COLO668 (cell line): ENCODE measurements at regions not wholly inside any gene's neighbourhood (a gene's known extent, or its start where the extent isn't known, plus 50 kb on each side); places are given as distances from the start of the nearest gene placed in this dataset.

Experiments used
- DNase-seq: peaks from one replicate; lab custom pipeline; 2025; ENCODE audit not compliant: unreplicated experiment; lab: John Stamatoyannopoulos, UW

DNA sequence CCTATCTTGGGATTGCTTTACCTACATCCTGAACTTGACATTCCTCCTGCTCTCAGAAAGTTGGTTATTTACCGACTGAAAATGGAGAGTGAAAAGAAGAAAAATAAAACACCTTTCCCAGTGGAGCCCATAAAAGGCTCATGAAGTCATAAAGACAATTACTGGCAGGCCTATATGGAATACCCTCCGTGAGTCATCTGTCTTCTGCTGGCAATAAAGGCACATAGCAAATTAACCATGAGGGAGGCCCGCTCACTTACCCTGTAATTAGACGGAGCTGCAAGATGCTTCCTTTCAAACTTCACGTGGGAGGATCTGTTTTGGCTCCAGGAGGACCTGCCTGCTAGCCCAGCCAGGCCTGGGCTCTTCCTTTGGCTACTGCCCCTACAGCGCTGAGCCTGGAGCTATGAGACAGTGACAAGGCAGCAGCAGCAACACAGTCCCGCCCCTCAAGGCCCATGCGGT lies 540.4 kb downstream of the BUD13 start:
- DNase-seq: no peak

DNA sequence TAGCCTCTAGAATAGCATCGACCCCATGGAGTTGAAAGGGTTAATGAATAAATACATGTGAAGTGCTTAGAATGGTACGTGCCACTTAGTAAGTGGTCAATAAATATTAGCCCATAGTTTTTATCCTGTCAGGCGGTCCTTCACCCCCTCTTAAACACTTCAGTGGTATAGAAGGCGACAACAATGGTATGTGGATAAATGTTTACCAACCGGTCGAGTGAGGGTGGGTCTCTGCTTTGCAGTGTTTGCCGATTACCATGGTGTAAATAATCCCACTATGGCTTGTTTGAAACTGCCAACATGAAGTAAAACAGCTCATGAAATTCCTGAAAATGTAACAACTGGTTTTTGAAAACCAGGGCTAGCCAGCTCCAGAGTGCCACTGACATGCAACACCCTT lies 541.2 kb downstream of the BUD13 start:
- DNase-seq: peak; percentile 28

DNA sequence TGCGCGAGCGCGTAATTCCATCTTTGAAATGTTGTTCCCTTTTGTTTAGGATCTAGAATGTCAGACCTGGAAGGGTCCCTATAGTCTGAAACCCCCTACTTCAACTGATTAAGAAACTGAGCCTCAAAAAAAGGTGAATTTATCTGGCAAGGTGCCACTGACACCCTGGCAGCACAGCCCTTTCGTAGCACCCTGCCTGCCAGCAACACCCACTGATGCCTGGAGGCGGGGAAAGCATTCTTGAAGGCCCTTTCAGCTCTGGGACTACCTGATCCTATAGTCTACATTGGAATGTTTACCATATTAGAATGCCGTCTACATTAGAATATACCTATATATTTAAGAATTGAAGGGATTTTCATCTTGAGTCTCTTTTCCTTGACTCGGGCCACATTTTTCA lies 542.3 kb downstream of the BUD13 start:
- DNase-seq: no peak

DNA sequence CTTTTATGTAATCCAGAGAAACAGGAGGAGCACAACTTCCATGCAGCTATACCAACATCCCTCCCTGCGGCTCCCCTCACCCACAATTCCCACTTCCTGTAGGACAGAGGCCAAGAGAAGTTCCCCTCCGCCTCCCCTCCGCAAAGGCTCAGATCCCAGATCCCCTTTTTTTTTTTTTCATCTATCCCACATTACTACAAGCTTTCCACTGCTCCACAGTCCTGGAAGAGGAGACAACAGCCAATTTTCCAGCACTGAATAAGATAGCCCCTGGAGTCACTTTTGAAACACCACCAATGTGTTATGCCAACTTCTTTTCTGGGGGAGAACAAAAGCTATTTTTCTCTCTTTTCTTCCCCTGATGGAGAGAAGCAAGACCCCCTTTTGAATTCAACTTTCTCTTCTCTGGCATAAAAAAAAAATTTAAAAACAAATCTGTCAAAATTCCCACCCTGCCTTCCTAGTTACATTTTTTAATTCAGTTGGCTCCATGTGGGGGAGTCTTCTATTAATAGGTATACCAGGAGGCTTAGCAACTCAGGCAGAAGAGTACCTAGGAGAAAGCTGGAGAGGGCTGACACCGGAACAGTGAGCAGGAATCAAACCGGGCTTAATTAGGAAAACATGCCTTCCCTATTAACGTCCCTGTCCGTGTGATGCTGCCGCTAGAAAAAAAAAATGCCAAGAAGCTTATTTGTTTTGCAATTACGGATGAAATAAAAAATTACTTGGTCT lies 543.4 kb downstream of the BUD13 start:
- DNase-seq: no peak

DNA sequence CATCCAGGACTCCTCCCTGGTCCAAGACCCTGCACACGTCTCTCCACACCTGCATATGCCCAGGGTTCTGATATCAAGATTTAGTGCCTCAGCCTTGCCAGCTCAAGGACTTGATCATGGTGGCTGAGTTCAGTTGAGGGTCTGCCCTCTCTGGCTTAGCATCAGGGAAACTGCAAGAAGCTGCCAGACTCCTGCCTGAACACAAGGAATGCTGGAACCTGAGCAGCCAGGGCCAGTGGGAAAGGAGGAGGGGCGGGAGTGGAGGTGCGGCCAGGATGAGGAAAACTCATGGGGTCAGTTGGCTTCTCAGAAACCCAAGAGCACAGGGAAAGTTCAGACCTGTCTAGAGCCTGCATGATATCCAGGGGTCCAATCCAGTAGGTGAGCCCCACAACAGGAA lies 546.1 kb downstream of the BUD13 start:
- no peak for DNase-seq

DNA sequence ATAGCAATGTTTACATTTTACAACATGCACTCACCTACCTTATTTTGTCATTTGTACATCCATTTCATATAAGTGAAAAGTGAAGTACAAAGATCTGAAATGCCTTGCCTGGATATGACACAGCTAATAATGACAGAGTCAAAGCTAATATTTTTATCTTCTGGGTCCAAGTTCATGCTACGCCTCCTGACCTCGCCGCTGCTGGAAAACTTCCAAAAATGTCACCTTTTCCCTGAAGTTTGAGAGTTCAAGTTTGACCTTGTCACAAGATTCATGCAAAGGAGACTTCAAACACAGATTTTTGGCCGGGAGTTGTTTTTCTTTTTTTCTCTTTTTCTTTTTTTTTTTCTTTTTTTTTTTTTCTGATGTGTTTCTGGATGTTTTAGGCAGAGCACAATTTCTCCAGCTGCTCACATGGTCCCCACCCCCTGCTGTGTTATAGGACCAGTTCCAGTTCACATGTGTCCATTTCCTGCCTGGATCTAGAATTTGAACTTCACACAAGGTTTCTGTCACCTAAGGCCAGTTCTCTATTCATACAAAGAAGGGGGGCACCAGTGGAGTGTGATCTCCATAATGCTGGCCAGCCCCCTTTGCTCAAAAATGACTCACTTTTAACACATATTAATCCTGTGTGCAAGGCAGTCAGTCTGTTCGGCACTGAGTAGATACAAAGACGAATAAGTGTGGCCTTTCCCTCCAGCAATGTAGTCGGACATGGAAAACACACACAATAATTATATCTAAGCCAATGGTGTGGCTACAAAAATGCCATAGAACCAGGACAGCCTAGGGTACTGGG lies 546.8 kb downstream of the BUD13 start:
- no peak for DNase-seq

DNA sequence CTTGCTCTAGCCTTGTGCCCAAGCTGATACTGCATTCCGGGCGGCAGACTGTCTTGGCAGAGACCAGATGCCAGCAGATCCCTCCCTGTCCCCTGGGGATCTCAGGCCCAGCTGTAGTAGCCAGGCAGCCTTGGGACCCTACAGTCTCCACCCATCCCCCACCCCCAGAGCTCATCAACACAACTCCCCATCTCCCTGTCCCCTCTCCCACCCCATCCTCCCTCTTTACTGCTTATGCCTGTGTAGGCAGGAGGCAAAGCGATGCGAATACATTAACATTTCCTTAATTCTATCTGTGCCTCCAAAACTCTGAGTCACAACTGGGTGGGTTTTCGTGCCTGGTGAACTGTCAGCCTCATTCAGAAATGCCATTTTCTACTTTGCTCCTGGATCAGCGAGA lies 547.6 kb downstream of the BUD13 start:
- no peak for DNase-seq

DNA sequence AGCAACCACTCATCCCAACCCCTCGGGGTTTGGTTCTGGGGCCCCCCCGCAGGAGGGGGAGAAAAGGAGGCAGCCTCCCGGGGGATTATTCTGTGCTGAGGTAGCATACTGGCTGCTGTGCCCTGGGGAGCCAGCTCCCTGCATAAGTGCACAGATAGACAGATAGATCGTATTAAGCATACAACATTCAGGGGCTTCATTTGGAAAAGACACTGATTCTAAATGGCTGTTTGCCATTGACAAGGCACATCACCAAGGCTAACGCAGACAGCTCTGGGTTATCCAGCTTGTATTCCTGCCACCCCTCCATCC lies 547.9 kb downstream of the BUD13 start:
- DNase-seq: no peak

DNA sequence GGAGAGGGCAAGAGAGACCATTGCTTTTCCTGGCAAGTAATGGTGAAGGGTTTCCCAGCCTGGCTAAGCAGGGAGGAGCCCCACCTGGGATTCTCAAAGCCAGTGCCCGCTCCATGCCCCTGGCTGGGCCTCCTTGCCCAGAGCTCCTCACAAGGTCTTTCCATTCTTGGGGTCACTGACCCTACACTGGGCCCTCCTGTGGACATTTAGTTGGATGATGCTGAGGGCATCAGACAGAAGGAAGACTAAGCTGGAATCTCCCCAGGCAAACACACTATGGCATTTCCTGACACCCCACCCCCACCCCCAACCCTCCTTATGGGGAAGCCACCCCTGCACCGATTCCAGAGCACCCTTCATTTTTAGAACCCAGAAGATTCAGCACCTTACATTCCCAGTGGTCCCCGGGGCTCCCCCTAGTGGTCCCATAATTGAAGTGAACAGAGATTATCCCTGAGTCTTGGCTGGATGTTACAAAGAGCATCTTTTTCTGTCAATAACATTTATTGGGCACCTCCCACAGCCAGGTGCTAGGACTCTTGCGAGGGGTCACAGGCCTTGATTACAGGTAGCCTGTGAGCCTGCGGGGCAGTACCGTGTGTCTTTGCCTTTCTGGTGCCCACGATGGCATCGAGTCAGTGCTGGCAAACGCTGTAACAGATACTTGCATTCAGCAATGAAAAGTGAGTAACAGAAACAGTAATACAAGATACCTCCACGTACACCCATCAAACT lies 548.5 kb downstream of the BUD13 start:
- peak; percentile 58 for DNase-seq

DNA sequence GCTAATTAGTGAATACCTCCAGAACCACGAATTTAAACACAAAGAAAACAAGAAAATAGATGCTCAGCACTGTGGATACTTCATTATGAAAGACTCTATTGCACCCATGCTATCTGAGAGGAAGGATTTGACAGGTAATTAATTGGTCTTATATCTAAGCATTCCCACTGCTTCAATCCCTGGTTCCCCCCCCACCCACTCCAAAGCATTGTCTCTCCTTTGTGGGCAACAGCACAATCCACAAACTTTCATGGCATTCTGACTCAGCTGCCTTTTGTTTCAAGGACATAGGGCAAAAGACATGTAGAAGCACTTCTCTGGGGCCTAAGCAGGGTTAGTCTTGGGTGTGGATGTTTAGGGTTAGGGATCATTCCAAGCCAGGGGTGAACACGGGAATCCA lies 551.4 kb downstream of the BUD13 start:
- no peak for DNase-seq

DNA sequence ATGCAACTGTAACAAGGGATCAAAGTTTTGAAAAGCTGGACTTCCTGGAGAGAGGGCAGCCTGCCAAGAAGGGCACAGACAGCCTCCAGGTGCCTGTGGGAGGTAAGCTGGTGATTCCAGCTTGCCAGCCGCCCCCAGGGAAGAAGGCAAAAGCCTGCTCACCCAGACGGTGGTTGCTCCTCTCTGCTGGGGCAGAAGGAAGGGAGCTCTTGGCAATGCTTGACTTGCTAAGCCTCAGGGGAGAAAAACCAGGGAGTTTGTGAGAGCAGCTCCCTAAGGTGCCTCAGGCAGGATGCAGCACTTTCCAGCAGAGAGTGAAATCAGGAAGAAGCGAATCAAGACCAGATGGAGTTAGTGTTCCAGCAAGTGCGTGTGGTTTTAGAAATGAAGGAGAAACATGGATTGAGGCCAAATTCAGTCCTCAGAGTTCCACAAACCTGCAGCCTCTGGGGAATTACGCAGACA lies 553.6 kb downstream of the BUD13 start:
- no peak for DNase-seq

DNA sequence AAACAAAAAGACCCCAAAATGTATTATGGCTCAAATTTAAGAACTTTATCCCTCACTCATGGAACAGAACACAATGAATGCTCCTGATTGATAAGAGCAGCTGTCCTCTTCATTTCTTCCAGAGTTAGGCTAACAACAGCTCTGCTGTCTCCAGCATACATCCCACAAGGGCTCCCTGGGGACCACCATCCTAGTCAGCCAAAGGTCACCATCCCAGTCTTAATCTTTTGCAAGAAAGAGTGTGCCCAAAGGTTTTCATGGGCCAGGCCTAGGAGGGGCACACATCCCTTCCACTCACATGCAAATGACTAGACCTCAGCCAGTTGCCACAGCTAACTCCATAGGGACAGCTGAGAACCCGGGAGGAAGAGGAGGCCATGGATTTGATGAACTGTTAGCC lies 555.3 kb downstream of the BUD13 start:
- no peak for DNase-seq

DNA sequence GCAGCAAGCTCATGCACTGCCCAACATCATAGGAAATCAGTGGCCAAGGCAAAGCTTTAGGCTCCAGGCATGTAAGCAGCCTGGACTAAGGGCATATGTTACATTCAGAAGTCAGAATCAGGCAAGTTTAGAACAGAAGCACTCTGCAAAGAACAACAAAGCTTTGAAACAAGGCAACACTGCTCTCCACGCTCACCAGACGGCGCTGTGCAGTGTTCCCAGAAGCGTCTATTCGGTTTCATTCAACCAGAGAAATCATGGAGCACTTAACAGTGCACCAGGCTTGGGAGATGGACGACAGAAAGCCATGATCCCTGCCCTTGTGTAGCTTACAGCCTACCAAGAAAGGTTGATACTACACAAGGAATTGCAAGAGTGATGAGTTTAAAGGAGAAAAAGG lies 555.8 kb downstream of the BUD13 start:
- DNase-seq: peak; percentile 73

DNA sequence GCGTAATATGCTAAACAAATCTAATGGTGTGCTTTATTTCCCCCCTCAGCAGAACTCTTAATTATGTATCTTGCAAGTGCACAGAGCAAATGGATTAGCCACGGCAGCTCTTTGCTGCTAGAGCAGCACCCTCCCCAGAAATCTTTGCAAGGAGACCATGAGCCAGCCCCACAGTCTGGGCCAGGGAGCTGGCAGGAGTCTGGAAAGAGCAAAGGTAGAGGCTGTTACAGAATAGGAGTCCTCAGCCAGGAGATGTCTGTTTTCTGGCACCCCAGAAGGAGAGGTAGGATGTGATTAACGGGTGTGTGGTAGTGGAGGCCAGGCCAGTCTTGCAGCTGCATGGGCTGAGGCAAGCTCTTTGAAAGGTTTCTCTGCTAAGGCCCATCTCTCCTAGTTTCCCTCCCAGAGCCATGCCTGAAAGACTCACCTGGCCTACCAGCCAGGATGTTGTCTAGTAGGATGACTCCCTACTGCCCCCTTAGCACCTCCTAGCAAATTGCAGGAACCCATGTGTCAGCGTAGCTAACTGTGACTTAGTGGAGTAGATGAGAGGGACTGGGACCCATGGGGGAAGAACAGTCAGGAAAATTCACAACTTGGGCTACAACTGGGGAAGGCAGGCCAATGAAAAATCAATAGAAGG lies 557.2 kb downstream of the BUD13 start:
- DNase-seq: peak; percentile 17

DNA sequence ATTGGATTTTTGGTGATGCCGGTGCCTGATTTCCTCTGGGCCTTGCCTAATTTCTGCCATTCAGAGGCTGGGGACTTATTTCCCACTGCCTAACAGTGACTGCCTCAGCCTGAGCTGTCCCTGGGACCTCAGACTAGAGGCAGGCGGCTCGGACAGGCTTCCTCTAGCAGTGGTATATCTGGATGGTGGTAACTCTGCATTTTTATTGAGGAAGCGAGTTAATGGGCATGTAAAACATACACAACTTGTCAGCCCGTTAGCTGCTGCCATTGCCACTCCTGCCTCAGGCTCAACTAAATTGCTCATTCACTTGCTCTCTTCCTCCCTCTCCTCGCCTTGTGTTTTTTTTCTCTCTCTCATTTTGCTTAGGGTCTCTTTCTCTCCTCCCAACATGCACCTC lies 561.6 kb downstream of the BUD13 start:
- no peak for DNase-seq

DNA sequence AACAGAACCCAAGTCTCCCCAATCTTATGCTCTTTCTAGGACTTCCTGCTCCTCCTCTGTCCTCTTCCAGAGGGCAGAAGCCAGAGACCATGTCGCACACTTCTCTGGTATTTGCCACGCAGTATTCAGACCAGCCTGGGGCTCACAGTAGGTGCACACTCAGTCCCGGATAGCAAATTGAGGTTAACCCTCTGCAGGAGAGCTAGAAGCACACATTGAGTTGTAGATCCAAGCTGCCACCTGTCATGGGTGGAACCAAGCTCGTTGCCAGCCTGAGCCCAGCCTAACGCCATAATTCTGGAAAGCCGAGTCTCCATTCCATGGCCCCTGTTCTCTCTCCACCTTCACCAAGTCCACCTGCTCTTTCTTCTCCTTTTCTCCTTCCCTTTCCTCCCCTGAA lies 562.1 kb downstream of the BUD13 start:
- no peak for DNase-seq

DNA sequence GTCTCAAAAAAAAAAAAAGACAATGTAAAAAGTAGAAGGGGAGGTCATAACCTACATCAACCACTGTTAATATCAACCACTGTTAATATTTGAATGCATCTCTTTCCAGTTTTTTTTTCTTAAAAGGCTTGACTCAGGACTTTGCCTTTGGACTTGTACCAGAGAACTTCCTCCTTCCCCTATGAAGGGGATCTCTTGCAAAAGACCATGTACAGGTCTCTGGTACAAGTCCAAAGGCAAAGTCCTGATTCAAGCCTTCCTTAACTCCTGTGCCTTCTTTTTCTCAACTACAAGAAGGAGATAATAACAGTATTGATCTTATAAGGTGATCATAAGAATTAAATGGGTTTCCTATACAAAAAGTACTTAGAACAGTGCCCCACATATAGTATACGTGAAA lies 563.5 kb downstream of the BUD13 start:
- no peak for DNase-seq

DNA sequence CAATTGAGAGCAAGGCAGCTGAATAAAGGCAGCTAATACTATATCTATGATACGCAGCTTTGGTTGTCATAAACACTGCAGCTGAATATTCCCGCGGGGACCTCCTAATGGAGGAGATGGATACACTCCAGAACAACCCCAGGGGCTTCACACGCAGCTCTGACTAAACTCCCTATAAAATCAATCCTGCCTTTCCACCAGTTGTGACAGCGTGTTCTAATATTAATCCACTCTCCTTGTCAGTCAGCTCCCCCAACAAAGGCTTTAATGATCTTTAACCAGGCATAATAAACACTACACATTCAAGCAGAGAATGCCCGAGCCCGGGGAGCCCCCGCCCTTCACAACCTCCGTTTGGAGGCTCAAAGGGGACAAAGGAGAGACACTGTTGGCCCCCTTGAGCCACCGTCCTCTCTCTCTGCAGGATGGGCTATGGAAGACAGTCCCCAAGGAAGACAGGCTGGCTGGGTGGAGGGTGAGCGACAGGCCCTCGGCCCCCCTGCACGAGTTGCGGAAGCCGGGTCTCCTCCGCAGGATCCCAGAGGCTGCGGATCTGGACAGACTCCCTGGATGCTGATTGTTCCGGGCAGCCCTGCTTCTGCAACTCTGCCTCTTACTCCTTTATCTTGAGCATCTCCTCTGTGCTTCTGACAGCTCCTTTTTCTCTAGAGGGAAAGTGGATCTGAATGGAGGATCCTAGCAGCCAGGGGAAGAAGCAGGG lies 565.2 kb downstream of the BUD13 start:
- DNase-seq: no peak

DNA sequence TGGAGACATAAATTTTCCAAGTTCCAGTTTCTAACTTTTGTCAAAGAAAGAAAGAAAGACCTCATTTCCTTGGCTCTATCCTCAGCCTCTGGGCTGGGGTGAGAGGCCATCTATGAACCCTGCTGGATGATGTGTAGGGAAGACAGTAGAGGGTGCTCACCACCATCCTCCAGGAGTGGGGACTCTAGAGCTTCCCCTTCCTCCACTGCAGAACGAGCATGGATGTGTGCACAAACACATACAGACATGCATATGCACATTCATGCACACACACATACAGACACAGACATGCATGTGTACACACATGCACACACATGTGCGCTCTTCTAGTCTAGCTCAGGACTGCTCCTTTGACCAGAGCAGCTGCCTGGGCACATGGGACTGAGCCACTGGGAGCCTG lies 565.8 kb downstream of the BUD13 start:
- no peak for DNase-seq

DNA sequence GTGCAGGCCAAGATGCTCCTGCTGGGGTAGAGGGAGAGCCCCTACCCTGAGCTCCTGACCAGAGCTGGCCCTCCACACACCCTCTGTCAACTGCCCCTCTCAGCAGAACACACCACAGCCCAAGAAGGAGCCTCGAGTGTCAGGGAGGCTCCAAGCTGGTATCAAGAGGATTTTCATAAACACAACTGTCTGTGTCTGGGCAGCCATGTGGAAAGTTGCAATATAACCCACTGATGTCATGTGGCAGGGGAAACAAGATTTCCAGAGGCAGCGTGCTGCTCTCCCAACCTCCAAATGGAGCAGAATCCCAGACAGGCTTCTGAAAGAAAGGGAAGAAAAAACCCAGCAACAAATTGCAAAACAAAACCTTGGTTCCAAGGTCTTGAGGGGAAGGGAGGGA lies 569.9 kb downstream of the BUD13 start:
- no peak for DNase-seq

DNA sequence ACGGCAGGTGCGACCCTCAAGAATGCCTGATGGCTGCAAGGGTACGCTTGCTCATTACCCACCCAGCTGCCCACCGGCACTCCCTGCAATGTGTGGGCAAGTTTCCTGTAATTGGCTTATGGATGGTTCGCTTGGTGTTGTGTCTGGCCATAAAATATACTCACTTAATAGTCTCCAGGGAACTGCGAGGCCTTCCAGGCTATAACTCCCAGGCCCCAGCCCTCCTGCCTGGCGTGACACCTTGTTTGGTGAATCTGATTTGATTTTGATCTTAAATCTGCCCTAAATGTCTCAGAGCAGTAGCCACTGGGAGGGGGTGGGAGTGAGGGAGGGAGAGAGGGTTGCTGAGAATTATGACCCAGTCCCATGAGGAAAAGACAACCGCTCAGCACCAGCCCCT lies 572.2 kb downstream of the BUD13 start:
- no peak for DNase-seq
